ENCODE measurements at regions not wholly inside any gene's neighbourhood (a gene's known extent, or its start where the extent isn't known, plus 50 kb on each side); places are given as distances from the start of the nearest gene placed in this dataset.

DNA sequence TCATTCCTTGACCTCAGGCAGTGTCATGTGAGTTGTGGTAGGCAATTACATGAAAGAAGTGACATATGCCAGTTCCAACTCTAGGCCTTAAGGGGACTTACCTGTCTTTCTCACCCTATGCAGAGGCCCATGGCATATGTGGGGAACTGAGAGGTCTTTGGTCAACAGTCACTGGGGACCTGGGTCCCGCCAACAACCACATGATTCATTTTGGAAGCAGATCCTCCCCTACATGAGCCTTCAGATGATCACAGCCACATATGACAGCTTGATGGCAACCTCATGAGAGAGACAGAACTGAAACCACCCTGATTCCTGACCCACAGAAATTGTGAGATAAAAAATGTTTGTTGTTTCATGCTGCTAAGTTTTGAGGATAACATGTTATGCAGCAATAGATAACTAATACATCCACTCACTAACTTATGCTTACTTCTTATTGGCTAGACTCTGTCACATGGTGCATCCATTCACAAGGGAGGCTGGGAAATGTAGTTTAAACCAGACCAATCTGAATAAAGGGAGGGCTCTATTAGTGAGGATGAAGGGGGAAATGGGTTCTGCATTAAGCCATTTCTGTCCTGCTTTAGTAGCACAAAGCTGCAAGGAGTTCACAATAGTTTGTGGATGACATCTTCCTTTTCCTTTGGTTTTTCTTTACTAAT is 298.2 kb downstream of the HAPSTR1 start:
- TF ChIP-seq EP300 (IDR thresholded peaks at IDR 0.05; ENCODE audit: borderline replicate concordance): no peak
- no peak for TF ChIP-seq YY1 (IDR thresholded peaks at IDR 0.05; ENCODE audit: low read depth)
- TF ChIP-seq EGR1 (IDR thresholded peaks at IDR 0.05): no peak
- no peak for TF ChIP-seq TAF1 (IDR thresholded peaks at IDR 0.05; ENCODE audit: low read depth)
- TF ChIP-seq NFIC (IDR thresholded peaks at IDR 0.05): no peak
- TF ChIP-seq, protein P1, sequence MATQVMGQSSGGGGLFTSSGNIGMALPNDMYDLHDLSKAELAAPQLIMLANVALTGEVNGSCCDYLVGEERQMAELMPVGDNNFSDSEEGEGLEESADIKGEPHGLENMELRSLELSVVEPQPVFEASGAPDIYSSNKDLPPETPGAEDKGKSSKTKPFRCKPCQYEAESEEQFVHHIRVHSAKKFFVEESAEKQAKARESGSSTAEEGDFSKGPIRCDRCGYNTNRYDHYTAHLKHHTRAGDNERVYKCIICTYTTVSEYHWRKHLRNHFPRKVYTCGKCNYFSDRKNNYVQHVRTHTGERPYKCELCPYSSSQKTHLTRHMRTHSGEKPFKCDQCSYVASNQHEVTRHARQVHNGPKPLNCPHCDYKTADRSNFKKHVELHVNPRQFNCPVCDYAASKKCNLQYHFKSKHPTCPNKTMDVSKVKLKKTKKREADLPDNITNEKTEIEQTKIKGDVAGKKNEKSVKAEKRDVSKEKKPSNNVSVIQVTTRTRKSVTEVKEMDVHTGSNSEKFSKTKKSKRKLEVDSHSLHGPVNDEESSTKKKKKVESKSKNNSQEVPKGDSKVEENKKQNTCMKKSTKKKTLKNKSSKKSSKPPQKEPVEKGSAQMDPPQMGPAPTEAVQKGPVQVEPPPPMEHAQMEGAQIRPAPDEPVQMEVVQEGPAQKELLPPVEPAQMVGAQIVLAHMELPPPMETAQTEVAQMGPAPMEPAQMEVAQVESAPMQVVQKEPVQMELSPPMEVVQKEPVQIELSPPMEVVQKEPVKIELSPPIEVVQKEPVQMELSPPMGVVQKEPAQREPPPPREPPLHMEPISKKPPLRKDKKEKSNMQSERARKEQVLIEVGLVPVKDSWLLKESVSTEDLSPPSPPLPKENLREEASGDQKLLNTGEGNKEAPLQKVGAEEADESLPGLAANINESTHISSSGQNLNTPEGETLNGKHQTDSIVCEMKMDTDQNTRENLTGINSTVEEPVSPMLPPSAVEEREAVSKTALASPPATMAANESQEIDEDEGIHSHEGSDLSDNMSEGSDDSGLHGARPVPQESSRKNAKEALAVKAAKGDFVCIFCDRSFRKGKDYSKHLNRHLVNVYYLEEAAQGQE (IDR thresholded peaks at IDR 0.05; ENCODE audit: low read depth): no peak
- no peak for TF ChIP-seq FOXM1 (IDR thresholded peaks at IDR 0.05; ENCODE audit: borderline replicate concordance, low read depth)
- TF ChIP-seq, protein P2, sequence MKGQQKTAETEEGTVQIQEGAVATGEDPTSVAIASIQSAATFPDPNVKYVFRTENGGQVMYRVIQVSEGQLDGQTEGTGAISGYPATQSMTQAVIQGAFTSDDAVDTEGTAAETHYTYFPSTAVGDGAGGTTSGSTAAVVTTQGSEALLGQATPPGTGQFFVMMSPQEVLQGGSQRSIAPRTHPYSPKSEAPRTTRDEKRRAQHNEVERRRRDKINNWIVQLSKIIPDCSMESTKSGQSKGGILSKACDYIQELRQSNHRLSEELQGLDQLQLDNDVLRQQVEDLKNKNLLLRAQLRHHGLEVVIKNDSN (IDR thresholded peaks at IDR 0.05): peak; percentile 78

Measured in Ishikawa (cell line).